Upper lobe of left lung (tissue), 6 donors: ENCODE measurements at regions not wholly inside any gene's neighbourhood (a gene's known extent, or its start where the extent isn't known, plus 50 kb on each side); places are given as distances from the start of the nearest gene placed in this dataset.

Source experiments
- ATAC-seq, 2 donors: fragments of 200-7000 bp; cut with Tn5 transposase; one replicate each; pipeline ENCODE4 v1.9.1; 2022; ENCODE audit warnings: mild to moderate bottlenecking in 2 of 2, moderate library complexity in 2 of 2; ENCODE audit not compliant: low FRiP score in 2 of 2
- DNase-seq, 2 donors: peaks; one replicate each; pipeline ENCODE4 v3.0.0-alpha.2; 2019 to 2020
- H3K27ac ChIP-seq, 4 donors: fragments of 200-600 bp; sonication (generic); one replicate each; pipeline ENCODE4 v1.5.1; 2016 to 2019
- H3K27me3 ChIP-seq, 4 donors: fragments of 200-600 bp; sonication (generic); one replicate each; pipeline ENCODE4 v1.5.1; 2017 to 2019
- H3K36me3 ChIP-seq, 4 donors: fragments of 200-600 bp; sonication (generic); one replicate each; pipeline ENCODE4 v1.5.1; 2016 to 2019
- H3K4me1 ChIP-seq, 4 donors: fragments of 200-600 bp; sonication (generic); one replicate each; pipeline ENCODE4 v1.5.1; 2018 to 2019
- H3K4me3 ChIP-seq, 4 donors: fragments of 200-600 bp; sonication (generic); one replicate each; pipeline ENCODE4 v1.5.1; 2017 to 2019; ENCODE audit warnings: mild to moderate bottlenecking in 2 of 4, moderate library complexity in 1 of 4
- H3K9me3 ChIP-seq, 4 donors: fragments of 200-600 bp; sonication (generic); one replicate each; pipeline ENCODE4 v1.5.1; 2018 to 2019
- EP300 ChIP-seq, 4 donors: sonication (generic); formaldehyde crosslinking; IDR thresholded peaks; one replicate each; pipeline ENCODE4 v1.5.1; 2017; ENCODE audit warnings: antibody characterized with exemption in 4 of 4, control low read depth in 2 of 4
- POLR2A ChIP-seq, 4 donors: fragments of 450-650 bp; IDR thresholded peaks; one replicate each; pipeline ENCODE4 v1.5.1; 2016 to 2017; ENCODE audit warnings: antibody characterized with exemption in 4 of 4, mild to moderate bottlenecking in 2 of 4
- POLR2AphosphoS5 ChIP-seq, 2 donors: sonication (generic); formaldehyde crosslinking; IDR thresholded peaks; one replicate each; pipeline ENCODE4 v1.5.1; 2017; ENCODE audit warnings: antibody characterized with exemption in 2 of 2
- WGBS, 2 donors: methylation state at CpG; one replicate each; pipeline ENCODE4 v1.1.5; 2017 to 2018; 5-methylcytosine and 5-hydroxymethylcytosine counted together
- TF ChIP-seq, protein P1 (sequence below), 6 experiments: fragments of 450-650 bp in 4 of 6; fragments of 200-600 bp in 2 of 6; sonication (generic) in 2 of 6; IDR thresholded peaks; one replicate each; pipeline ENCODE4 v1.5.1; 2016 to 2019; ENCODE audit warnings: antibody characterized with exemption in 6 of 6
- donor health status: DM: no; HTN: no; CAD: no; lungs with moderate emphysema.
- donor health status: DM: no; HTN: yes; CAD: no; lungs with severe emphysema.

DNA sequence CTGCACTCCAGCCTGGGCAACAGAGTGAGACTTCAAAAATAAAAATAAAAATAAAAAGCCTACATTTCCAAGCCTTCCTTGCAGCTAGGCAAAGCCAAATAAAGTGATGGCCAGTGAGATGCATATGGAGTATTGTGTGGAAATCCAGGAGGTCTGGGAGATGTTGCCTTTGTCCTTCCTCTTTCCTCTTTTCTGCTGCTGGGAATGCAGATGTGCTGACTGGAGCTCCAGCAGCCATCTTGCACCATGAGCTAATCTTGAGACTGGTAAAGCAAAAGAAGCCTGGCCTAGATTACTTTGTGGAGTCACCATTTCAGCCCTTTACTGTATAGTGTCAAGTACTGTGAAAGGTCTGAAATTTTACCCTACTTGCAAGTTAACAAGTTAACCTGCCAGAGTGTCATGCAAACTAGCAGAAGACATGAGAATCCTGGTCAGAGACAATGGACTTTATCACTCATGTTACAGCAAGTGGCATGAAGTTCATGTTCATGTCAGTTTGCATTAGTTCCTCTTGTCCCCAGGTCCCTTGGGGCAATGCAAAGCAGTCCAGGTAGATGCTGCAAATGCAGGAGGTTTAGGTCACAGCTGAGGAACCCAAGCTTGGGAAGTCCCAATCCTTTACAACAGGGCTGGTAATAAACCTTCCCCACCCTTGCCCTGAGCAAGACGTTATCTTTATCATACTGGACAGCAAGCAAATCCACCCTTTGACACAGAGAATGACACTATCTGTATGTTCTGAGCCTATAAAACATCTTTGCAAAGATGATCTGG lies 103.1 kb downstream of the TLE3 start:
- 90 to 100% methylated on average over 1 of the region's 1 CpG for WGBS, 2 donors
- Histone ChIP-seq H3K36me3 (no peaks in the 10 kb centered on the region), H3K27me3 (no peaks in the 10 kb centered on the region), H3K4me3 (no peak overlapping the region), H3K4me1 (no peaks in the 10 kb centered on the region), H3K9me3 (no peaks in the 10 kb centered on the region), H3K27ac (no peak overlapping the region)
- DNase-seq (no peak), ATAC-seq (no peak)
- no peak for TF ChIP-seq EP300 (IDR thresholded peaks at IDR 0.05)
- TF ChIP-seq POLR2A (IDR thresholded peaks at IDR 0.05) = no peak
- TF ChIP-seq, protein P1, sequence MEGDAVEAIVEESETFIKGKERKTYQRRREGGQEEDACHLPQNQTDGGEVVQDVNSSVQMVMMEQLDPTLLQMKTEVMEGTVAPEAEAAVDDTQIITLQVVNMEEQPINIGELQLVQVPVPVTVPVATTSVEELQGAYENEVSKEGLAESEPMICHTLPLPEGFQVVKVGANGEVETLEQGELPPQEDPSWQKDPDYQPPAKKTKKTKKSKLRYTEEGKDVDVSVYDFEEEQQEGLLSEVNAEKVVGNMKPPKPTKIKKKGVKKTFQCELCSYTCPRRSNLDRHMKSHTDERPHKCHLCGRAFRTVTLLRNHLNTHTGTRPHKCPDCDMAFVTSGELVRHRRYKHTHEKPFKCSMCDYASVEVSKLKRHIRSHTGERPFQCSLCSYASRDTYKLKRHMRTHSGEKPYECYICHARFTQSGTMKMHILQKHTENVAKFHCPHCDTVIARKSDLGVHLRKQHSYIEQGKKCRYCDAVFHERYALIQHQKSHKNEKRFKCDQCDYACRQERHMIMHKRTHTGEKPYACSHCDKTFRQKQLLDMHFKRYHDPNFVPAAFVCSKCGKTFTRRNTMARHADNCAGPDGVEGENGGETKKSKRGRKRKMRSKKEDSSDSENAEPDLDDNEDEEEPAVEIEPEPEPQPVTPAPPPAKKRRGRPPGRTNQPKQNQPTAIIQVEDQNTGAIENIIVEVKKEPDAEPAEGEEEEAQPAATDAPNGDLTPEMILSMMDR (IDR thresholded peaks at IDR 0.05) = no peak
- no peak for TF ChIP-seq POLR2AphosphoS5 (IDR thresholded peaks at IDR 0.05)

DNA sequence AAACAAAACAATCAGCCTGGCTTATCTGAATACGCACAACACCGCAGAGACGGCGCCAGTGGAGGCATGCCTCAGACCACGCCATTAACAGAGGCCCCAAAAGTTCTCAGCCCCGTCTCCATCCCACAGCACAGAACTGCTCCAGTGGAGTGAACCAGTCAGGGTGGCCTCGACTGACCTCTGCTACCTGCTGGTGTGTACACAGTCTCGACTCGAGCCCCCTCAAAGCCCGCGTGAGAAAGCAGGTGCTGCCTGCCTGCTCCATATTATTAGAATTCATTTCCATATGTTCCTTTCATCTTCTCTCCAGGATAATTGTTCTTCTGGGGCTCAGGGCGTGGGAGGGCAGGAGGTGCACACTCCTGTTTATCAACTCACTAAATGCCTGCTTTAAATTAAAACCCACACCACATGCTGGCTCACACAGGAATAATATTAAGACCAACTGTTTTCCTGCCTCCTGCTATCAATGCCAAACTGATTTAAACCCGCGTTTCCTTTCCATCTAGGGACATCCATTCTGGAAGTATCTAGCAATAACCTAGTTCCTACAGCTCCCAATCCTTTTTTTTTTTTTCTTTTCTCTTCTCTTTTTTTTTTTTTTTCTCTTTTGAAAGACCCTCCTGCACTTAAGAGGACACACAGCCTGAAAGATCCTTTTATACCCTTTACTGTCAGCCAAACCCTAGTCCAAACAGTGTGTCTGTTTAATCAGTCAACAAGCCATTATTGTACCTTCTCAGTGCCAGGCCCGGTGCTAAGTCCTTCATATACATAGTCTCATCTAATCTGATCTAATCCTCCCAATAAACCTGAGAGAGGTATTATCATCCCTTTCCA lies 101.2 kb downstream of the TLE3 start:
- no peaks in the 10 kb centered on the region for H3K4me1 ChIP-seq
- no peaks in the 10 kb centered on the region for H3K9me3 ChIP-seq
- no peak overlapping the region for H3K27ac ChIP-seq
- no peaks in the 10 kb centered on the region for H3K27me3 ChIP-seq
- 73 to 81% methylated on average over 15 of the region's 15 CpGs for WGBS, 2 donors
- TF ChIP-seq EP300 (IDR thresholded peaks at IDR 0.05) (no peak), POLR2A (IDR thresholded peaks at IDR 0.05) (no peak), POLR2AphosphoS5 (IDR thresholded peaks at IDR 0.05) (no peak)
- TF ChIP-seq, protein P1 (IDR thresholded peaks at IDR 0.05) = no peak
- ATAC-seq (no peak), DNase-seq (no peak)
- no peak overlapping the region for H3K4me3 ChIP-seq
- H3K36me3 ChIP-seq = no peaks in the 10 kb centered on the region

DNA sequence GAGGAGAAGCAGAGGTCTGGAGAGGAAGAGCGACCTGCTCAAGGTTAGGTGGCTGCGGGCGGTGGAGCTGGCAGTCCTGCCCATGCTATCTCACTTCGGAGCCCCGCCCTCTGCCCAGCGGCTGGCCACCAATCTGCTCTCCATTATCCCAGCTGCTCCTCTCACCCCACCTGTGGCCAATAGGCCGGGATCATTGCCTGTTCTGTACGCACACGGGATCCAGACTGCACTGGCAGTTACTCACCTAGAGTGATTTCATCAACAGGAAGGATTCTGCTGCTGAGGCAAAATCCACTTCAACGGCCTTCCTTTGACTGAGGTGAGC lies 100.6 kb downstream of the TLE3 start:
- H3K36me3 ChIP-seq = no peaks in the 10 kb centered on the region
- H3K4me3 ChIP-seq = no peak overlapping the region
- no peak for TF ChIP-seq POLR2A (IDR thresholded peaks at IDR 0.05)
- TF ChIP-seq POLR2AphosphoS5 (IDR thresholded peaks at IDR 0.05) = no peak
- TF ChIP-seq, protein P1 (IDR thresholded peaks at IDR 0.05) = no peak
- TF ChIP-seq EP300 (IDR thresholded peaks at IDR 0.05) = no peak
- DNase-seq (peak in 1 of 2 donors; percentile 48), ATAC-seq (no peak)
- no peaks in the 10 kb centered on the region for H3K9me3 ChIP-seq
- H3K4me1 ChIP-seq = no peaks in the 10 kb centered on the region
- no peak overlapping the region for H3K27ac ChIP-seq
- WGBS, 2 donors = 85 to 86% methylated on average over 5 to 10 of the region's 10 CpGs
- no peaks in the 10 kb centered on the region for H3K27me3 ChIP-seq
